ENCODE measurements at regions not wholly inside any gene's neighbourhood (a gene's known extent, or its start where the extent isn't known, plus 50 kb on each side); places are given as distances from the start of the nearest gene placed in this dataset.

GRCh38 chr18:40066368-40066767 lies 1888.7 kb upstream of the PIK3C3 start:
- no peak for DNase-seq

DNA sequence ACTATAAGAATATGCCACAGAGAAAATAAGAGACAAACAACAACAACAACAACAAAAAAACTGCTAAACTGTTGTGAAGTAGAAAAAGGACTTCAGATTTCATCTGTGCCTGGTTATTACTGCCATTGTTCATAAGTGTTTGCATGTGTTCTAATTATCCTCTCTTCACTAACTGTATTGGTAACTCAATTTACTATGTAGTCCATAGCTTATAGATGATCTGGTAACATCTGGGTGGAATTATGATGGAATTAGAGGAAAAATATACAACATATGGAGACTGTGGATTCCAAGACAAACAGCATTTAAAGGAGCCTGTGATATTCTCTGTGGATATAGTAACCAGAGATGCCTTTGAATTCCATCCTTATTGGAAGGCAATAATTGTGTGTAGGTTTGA lies 1891.5 kb upstream of the PIK3C3 start:
- no peak for DNase-seq

DNA sequence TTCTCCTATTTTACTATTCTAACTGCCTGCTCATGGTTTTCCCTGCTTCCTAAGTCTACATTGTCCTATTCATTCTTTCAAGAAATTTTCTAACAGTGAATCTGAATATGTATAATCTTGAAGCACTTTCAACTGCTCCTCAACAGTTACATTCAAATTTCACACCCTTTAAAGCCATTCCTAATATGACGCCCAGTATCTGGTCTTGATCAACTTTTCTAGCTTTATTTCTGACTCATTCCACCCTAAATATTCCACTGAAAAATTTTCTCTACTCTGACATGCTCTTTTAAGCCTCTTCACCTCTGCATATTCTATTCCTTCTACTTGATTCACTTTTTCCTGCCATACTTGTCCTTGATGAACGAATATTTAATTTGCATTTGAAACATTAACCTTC lies 1893.9 kb upstream of the PIK3C3 start:
- no peak for DNase-seq

DNA sequence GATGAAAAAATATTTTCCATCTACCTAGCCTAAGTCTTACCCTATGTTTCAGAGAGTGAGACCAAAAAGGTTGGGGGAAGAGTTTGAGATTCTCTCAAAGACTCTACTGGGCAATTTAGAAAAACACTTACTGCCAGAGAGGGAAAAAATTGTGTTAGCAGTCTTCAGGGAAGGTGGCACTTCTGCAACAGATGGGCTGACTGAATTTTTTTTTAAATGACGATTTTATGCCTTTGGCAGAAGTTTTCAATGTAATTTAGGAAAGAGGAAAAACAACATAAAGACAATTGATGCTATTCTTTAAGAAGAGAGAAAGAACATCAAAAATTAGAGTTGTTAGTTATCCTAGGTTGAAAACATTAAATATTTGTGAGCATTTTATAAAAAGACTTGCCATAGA lies 1894.5 kb upstream of the PIK3C3 start:
- no peak for DNase-seq

DNA sequence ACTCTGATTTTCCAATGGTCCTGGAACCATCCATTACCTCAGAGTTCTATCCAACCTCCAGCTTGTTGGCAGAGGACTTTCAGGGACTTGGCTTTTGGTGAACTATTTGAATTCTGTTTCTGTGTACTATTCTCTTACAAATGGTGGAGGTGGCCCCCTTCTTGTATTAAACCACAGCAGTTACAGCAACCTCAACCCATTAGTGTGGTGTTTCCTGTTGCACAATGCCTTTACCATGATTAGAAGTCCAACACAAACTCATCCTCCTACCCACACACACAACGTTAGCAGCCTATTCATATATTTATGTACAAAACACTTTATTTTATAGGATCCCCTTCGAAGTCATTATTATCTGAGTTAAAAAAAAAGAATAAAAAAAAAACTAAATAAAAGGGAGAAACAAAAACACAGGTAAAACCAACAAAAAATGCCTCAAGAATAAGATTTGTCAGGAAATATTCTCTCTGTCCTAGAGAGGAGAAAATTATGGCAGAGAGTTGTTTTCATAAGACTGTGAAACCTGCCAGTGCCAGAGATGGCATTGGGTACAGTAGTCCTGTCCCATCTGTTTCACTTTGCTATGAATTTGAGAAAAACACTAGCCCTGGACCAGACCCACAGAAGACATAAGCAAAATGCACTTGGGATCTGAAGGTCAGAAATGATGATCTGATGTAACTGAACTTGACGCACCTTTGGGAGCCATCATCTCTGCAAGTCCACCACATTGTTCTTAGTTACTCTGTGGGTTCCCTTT lies 1896.0 kb upstream of the PIK3C3 start:
- no peak for DNase-seq

DNA sequence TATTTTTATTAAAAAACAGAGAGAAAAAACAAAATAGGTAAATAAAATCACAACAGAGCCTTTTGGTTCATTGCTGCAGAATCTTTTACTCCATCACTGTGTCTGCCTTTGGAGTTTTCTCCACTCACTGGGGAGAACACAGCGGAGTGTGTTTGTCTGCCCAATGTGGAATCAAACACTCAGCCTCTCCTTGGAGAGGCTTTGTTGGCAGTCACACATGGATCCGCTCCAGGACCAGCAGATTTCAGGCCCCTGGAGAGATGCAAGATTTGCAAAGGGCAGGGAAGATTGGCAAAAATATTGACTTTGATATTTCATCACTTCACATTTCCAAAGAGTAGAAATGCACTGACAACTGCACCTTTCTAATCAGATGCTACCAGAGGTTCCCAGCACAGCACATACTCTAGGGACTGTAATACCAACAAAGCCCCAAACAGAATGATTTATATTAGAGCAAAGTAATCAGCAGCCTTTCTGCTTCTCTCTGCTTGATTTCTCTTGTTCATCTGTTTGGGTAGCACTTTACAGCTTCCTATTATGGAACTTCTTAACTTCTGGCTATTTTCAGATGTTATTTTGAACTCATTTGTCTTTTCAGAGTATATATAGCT lies 1898.8 kb upstream of the PIK3C3 start:
- DNase-seq: no peak

GRCh38 chr18:40055262-40055661 lies 1899.8 kb upstream of the PIK3C3 start:
- no peak for DNase-seq

DNA sequence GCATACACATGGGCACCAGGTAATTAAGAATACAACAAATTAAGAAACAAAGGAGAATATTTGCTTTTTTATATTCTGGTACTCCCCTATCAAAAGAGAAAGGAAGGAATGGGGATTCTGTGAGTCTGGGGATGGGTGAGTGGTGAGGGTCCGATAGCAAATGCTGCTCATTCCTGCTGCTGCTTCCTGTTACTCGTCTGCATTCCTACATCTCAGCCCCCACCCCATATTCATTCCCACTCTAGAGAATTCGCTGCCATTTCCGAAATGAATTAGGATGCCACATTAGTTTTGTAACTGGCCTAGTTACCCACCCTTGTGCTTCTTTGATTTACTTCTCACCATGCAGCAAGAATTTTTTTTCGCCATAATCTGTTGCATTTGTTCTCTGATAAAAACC lies 1905.3 kb upstream of the PIK3C3 start:
- no peak for DNase-seq

DNA sequence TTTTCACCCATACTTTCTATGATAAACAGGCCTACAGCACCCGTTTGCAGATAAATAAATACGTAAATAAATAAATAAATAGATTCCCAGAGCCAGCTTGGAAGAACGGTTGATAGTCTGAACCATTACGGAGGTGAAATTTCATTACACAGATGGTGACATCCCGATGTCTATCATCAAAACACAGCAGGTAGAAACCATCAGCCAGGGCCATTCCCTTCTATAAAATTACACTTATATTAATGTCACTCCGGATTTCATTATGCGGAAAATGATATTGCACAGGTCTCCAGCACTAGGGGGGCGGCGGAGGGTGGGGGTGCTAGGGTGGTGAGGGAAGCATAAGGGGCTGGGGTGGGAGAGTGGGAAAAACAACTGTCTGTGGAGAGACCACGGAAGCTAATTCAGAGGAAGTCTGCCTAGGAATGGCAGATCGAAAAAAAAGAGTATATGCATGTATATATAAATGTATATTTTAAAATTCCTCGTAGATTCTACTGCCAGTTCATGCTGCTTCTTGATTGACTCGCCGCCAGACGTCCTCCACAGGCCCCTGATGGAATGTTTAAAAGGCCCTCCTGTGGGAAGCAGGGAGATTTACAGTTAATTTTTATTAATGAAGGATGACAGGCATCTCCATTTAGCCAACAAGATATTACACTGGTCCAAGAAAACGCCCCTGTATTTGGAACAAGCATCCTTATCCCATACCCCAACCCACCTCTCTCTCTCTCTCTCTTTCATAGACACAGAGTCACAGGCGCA lies 1906.0 kb upstream of the PIK3C3 start:
- DNase-seq: no peak

DNA sequence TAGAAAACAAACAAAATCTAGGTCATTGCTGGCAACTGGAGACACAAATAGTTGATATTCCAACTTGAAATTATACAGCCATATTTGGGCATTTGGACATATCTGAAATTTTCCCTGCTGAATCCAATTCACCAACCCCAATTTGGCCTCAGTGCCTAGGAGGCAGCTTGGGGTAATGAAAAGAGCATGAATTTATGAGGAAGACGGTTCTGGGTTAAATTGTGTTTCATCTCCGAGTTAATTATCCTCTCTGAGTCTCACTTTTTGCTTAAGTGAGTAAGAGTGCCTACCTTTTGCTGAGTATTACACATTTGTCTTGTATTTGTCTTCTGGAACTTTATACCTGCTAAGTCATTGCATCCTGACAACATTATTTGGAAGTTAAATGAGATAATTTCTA lies 1906.8 kb upstream of the PIK3C3 start:
- DNase-seq: no peak

GRCh38 chr18:40046596-40046995 lies 1908.4 kb upstream of the PIK3C3 start:
- no peak for DNase-seq

- no peak for DNase-seq
These were observed 1913.1 kb upstream of the PIK3C3 start for GRCh38 chr18:40041951-40042350.

- DNase-seq: no peak
These were observed 1914.5 kb upstream of the PIK3C3 start for GRCh38 chr18:40040574-40040973.

- DNase-seq: no peak
These were observed 1917.7 kb upstream of the PIK3C3 start for GRCh38 chr18:40037356-40037755.

GRCh38 chr18:40036861-40037260 lies 1918.2 kb upstream of the PIK3C3 start:
- no peak for DNase-seq

- no peak for DNase-seq
These were observed 1919.1 kb upstream of the PIK3C3 start for GRCh38 chr18:40035966-40036365.

- no peak for DNase-seq
These were observed 1923.0 kb upstream of the PIK3C3 start for GRCh38 chr18:40032076-40032475.

DNA sequence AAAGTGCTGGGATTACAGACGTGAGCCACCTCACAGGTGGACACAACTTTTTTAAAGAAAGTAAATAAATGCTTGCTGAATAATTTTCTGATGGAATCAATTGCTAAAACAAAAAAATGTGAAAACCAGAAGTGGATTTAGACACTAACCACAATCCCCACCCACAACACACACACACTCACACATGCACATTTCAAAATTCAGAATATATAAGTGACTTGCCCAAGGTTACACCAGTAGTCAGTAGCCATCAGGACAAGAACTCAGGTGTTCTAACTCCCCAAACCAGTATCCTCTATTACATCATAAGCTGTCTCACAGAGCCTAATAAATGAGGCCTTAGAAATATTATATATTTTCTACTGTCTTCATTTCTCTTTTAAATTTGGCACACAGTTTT lies 1923.6 kb upstream of the PIK3C3 start:
- DNase-seq: no peak

- no peak for DNase-seq
These were observed 1935.1 kb upstream of the PIK3C3 start for GRCh38 chr18:40019797-40020392.

GRCh38 chr18:40018266-40018665 lies 1936.8 kb upstream of the PIK3C3 start:
- DNase-seq: no peak

- no peak for DNase-seq
These were observed 1938.0 kb upstream of the PIK3C3 start for GRCh38 chr18:40017021-40017420.

DNA sequence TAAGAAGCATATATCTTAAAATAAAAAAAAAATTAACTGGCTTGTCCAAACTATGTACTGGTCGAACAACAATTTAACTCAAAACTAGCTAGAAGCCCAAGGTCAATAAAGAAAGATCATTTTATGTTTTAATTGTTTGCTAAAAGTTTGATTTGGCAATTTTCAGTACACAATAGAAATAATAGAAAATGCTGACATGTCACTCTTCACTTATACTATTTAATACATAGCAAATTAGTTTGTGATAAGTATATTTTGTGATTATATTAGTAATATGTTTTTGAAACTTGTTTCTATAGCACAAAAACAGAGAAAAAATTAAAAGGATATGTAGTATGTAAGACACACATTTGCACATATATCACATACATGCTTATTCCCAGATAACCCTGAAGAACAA lies 1938.6 kb upstream of the PIK3C3 start:
- DNase-seq: no peak

DNA sequence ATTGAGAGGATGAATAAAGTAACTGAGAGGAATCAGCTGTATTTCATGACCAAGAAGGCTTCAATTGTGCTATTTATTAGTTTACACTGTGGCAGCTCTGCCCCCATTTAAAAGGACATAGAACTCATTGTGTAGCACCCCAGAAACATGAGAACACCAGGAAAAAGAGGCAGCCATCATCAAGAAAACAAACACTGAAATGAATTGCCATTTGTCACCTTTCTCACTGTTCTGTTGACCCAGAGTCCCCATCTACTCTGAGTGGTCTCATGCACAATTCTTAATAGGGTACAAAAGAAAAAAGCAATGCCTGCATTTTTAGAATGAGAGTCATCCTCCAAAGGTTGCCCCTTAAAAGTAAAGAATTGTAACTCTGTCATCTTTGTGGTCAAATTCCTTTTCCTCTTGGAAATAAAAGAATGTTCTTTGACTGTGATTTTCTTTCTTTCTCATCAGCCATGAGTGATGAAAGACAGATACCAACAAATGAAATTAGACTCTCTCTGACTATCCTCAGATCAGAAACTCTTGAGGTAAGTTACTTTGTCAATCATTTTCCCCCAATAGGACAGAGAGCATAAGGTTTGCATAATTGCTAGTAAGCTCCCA lies 1941.9 kb upstream of the PIK3C3 start:
- DNase-seq: no peak
